Eye (tissue), 1 donor: ENCODE measurements at regions not wholly inside any gene's neighbourhood (a gene's known extent, or its start where the extent isn't known, plus 50 kb on each side); places are given as distances from the start of the nearest gene placed in this dataset.

ENCODE experiments used
- DNase-seq: peaks from one replicate; pipeline ENCODE4 v3.0.0-alpha.2; 2015

- DNase-seq: no peak
Observed at GRCh38 chr17:34825102-34825501, 136.2 kb downstream of the CCT6B start.

- DNase-seq: no peak
Observed at GRCh38 chr17:34823023-34823422, 138.2 kb downstream of the CCT6B start.

GRCh38 chr17:34822007-34822739, 139.1 kb downstream of the CCT6B start:
- DNase-seq: no peak

GRCh38 chr17:34820922-34821321, 140.3 kb downstream of the CCT6B start:
- DNase-seq: no peak

GRCh38 chr17:34820248-34820801, 140.9 kb downstream of the CCT6B start:
- DNase-seq: peak; percentile 33

GRCh38 chr17:34817252-34818035, 143.8 kb downstream of the CCT6B start:
- no peak for DNase-seq

GRCh38 chr17:34816848-34817247, 144.4 kb downstream of the CCT6B start:
- DNase-seq: peak; percentile 62

- no peak for DNase-seq
Observed at GRCh38 chr17:34813290-34813689, 148.0 kb downstream of the CCT6B start.

GRCh38 chr17:34811561-34811960, 149.7 kb downstream of the CCT6B start:
- no peak for DNase-seq

GRCh38 chr17:34800661-34801060, 160.6 kb downstream of the CCT6B start:
- DNase-seq: no peak

- no peak for DNase-seq
Observed at GRCh38 chr17:34799751-34800150, 161.5 kb downstream of the CCT6B start.

- DNase-seq: peak; percentile 64
Observed at GRCh38 chr17:34798581-34798980, 162.7 kb downstream of the CCT6B start.

- DNase-seq: peak; percentile 85
Observed at GRCh38 chr17:34797720-34798119, 163.5 kb downstream of the CCT6B start.

GRCh38 chr17:34793231-34793908, 167.9 kb downstream of the CCT6B start:
- no peak for DNase-seq

- no peak for DNase-seq
Observed at GRCh38 chr17:34788696-34789095, 172.6 kb downstream of the CCT6B start.

GRCh38 chr17:34784526-34784925, 176.7 kb downstream of the CCT6B start:
- no peak for DNase-seq

GRCh38 chr17:34782271-34782670, 179.0 kb downstream of the CCT6B start:
- DNase-seq: no peak

- no peak for DNase-seq
Observed at GRCh38 chr17:34781571-34782108, 179.6 kb downstream of the CCT6B start.

GRCh38 chr17:34781071-34781470, 180.2 kb downstream of the CCT6B start:
- no peak for DNase-seq

GRCh38 chr17:34780438-34780837, 180.8 kb downstream of the CCT6B start:
- DNase-seq: no peak

- peak; percentile 48 for DNase-seq
Observed at GRCh38 chr17:34776456-34777443, 184.5 kb downstream of the CCT6B start.

GRCh38 chr17:34773036-34773435, 188.2 kb downstream of the CCT6B start:
- DNase-seq: no peak
